ENCODE measurements at regions not wholly inside any gene's neighbourhood (a gene's known extent, or its start where the extent isn't known, plus 50 kb on each side); places are given as distances from the start of the nearest gene placed in this dataset.

DNA sequence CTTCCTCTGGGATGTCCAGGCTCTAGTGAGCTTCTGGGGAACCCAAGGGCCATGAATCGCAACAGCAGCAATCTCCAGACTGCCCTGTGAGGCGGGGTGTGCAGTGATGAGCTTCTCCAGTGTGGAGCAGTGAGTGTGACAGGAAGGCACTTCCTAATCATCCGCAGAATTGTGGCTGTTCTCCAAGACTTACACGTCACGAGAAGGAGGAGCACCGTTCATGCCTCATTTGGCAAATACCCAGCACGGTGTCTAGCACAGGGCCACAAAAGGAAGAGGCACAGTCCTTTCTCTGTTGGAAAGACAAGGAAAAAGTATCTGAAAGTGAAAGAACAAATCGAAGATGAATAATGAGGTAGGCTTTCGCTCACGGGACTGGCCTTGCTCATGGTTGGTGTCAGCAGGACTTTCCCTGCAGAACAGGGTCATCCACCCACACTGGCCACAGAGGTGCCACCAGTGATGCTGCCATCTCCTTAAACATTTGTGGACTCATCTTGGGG lies 125.1 kb upstream of the HAAO start:
- no peak for DNase-seq (ENCODE audit: low read depth)

GRCh38 chr2:42916324-42916723 lies 123.9 kb upstream of the HAAO start:
- no peak for DNase-seq (ENCODE audit: low read depth)

DNA sequence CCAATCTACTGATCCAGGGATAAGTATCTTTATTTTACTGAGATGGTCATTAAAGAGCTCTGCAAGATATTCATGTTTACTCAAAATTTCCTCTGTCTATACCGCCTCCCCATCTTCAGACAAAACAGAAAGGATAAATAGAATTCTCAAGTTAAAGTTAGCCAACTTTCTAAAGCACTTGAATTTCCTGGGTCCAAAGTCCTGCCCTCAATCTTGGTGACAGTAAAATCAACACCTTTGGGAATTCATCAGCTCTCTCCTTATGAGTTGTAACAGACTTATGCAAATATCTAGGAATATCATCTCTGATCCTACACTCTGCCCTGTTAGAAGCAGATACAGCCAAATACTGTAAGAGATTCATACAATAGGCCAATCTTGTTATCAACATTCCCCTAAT lies 122.5 kb upstream of the HAAO start:
- no peak for DNase-seq (ENCODE audit: low read depth)

DNA sequence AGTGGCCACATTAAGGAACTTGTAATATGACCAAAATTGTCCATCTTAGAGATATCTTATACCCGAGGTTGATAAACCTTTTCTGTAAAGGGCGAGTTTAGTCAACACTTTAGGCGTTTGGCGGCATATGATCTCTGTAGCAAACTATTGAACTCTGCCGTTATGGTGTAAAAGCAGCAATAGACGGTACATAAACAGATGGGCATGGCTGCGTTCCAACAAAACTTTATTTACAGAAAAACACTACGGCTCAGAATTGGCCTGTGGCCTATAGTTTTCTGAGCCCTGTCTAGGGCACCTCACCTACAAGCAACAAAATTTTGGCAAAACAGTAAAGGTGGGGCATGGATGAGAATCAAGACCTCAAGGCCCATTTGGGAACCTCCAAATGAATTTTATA lies 121.9 kb upstream of the HAAO start:
- no peak for DNase-seq (ENCODE audit: low read depth)

GRCh38 chr2:42913280-42913878 lies 121.0 kb upstream of the HAAO start:
- DNase-seq (ENCODE audit: low read depth): no peak

GRCh38 chr2:42910645-42911405 lies 118.4 kb upstream of the HAAO start:
- no peak for DNase-seq (ENCODE audit: low read depth)

DNA sequence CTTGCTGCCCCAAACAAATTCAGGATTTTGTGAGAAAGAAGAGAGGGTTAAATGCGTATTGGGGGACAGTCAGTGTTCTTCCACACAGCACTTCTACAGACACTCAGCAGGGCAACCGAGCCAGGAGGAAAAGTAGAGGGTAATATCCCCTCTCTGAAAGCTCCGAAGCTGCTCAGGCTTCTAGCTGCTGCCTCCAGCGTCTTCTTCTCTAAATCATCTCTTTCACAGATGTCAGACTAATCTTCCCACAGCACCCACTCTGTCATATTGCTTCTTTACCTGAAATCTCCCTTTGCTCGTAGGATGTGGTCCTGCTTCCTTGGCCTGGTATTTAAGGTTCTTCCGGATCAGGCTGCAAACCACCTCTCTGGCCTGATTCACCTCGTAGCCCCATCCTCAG lies 117.6 kb upstream of the HAAO start:
- DNase-seq (ENCODE audit: low read depth): no peak

- DNase-seq (ENCODE audit: low read depth): no peak
Observed at GRCh38 chr2:42908518-42909200, 116.3 kb upstream of the HAAO start.

DNA sequence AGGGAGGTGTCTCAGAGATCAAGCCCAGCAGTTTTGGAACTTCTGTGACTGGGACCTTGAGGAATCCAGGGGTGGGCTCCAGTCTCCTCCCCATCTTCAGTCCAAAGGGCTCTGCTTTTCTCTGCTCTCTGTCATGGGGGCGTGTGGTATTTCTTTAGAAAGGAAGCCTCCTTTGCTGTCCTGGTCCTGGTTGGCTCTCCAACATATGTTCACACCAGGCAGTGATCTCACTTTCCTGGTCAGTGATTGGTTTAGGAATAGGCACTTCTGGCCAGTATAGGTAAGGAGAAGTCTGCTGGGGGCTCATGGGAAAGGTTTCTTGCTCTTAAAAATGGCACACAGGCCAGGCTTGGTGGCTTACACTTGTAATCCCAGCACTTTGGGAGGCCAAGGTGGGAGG lies 115.5 kb upstream of the HAAO start:
- no peak for DNase-seq (ENCODE audit: low read depth)

- DNase-seq (ENCODE audit: low read depth): no peak
Observed at GRCh38 chr2:42906557-42907411, 114.4 kb upstream of the HAAO start.

GRCh38 chr2:42906111-42906556 lies 113.8 kb upstream of the HAAO start:
- no peak for DNase-seq (ENCODE audit: low read depth)

GRCh38 chr2:42905341-42906110 lies 113.1 kb upstream of the HAAO start:
- DNase-seq (ENCODE audit: low read depth): no peak

- no peak for DNase-seq (ENCODE audit: low read depth)
Observed at GRCh38 chr2:42904576-42904876, 112.1 kb upstream of the HAAO start.

- no peak for DNase-seq (ENCODE audit: low read depth)
Observed at GRCh38 chr2:42903821-42904575, 111.6 kb upstream of the HAAO start.

GRCh38 chr2:42902939-42903709 lies 110.7 kb upstream of the HAAO start:
- no peak for DNase-seq (ENCODE audit: low read depth)

DNA sequence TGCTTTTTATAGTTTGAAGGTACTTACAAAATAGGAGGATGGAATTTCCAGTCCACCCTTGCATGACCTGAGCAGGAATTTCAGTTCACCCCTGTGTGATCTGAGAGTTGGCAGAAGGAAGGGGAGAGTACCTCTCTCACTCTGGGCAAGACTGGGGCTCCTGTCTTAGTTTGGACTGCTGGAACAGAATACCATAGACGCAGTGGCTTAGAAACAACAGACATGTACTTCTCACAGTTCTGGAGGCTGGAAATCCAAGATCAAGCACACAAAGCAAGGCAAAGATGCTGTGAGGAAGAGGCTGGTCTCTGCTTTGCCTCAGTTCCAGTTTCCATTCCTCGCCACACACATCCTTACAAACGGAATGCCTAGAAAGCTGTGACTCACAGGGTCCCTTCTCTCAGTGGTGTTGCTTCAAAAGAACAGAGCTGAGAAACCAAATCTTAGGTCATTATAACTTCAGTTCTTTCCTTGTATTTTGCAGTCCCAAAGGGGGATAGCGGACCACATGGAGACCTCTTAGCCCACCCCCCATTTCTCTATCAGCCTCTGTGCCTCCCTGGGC lies 108.8 kb upstream of the HAAO start:
- DNase-seq (ENCODE audit: low read depth): no peak

- DNase-seq (ENCODE audit: low read depth): no peak
Observed at GRCh38 chr2:42900289-42900891, 108.0 kb upstream of the HAAO start.

DNA sequence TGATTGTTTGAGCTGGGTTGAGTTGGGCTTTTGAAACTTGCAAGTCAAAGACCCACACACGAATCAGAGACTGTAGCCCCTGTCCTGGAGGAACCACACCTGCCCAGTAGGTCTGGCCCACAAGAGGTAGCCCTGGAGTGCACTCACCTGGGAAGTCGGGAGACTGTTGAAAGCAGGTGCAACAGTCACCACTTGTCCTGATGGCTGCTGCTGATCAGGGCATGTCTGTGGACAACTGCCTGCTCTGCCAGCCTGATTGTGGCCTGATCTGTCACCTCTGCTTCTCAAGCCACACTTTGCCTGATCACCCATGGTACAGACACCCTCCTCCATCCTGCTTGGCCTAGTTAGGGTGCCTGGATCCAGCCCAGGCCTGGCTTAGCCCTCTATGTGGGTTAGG lies 105.0 kb upstream of the HAAO start:
- no peak for DNase-seq (ENCODE audit: low read depth)

DNA sequence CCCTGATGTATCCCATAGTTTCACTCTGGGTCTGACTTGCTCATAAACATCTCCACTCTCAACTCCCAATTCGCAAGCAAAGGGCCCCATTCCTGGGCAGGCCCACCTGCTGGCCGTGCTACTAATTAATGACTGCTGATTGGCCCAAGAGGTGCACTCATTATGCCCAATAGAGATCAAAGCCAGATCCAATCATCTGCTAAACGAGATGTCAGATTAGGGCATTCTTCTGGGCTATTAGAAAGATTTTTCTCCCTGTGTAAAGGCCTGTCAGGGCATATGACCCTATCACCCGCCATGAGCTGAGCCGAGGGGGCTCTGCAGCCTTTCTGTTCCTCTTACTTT lies 103.4 kb upstream of the HAAO start:
- no peak for DNase-seq (ENCODE audit: low read depth)
